ENCODE measurements at regions not wholly inside any gene's neighbourhood (a gene's known extent, or its start where the extent isn't known, plus 50 kb on each side); places are given as distances from the start of the nearest gene placed in this dataset.
A peak's percentile ranks its signal among the peaks of the same experiment; 100 is the strongest.

DNA sequence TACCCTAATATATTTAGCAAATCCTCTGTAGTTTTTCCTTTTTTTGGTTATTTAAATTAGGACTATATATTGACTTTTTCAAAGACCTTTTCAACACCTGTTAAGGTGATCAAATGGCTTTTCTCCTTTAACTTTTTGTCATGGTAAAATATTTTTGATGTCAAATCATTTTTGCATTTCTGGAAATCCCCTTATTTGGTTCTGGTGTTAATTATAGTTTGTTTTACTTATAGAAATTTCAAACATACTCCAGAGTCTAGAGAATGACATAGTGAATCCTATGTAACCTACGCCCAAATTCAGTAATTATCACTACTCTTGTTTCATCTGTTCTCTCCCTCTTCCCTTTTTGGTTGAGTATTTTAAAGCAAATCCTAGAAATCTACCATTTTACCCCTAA lies 121.3 kb upstream of the TBL1XR1 start:
- peaks cover 0 to 4% (median 0%) of the 10 kb centered on the region in 3 donors for H3K4me1 ChIP-seq (ENCODE audit: control insufficient read depth in 3 of 3, insufficient read depth in 3 of 3, low read length in 3 of 3)
- H3K27me3 ChIP-seq (ENCODE audit: control insufficient read depth in 3 of 3, insufficient read depth in 3 of 3, low read length in 3 of 3), result no peaks in the 10 kb centered on the region
- H3K36me3 ChIP-seq (ENCODE audit: control insufficient read depth in 3 of 3, insufficient read depth in 3 of 3, low read length in 3 of 3), result no peaks in the 10 kb centered on the region
- no peak overlapping the region for H3K4me3 ChIP-seq (ENCODE audit: low read length in 3 of 3)
- no peaks in the 10 kb centered on the region for H3K9me3 ChIP-seq (ENCODE audit: control insufficient read depth in 3 of 3, low read length in 3 of 3)
- no peak overlapping the region for H3K9ac ChIP-seq (ENCODE audit: low read depth in 1 of 3, low read length in 3 of 3)
- H3K27ac ChIP-seq (ENCODE audit: low read depth, low read length), result no peak overlapping the region

- Histone ChIP-seq H3K36me3 (ENCODE audit: control insufficient read depth in 3 of 3, insufficient read depth in 3 of 3, low read length in 3 of 3) (no peaks in the 10 kb centered on the region), H3K9ac (ENCODE audit: low read depth in 1 of 3, low read length in 3 of 3) (no peak overlapping the region), H3K4me1 (ENCODE audit: control insufficient read depth in 3 of 3, insufficient read depth in 3 of 3, low read length in 3 of 3) (peaks cover 0 to 4% (median 0%) of the 10 kb centered on the region in 3 donors), H3K4me3 (ENCODE audit: low read length in 3 of 3) (no peak overlapping the region), H3K9me3 (ENCODE audit: control insufficient read depth in 3 of 3, low read length in 3 of 3) (no peaks in the 10 kb centered on the region), H3K27ac (ENCODE audit: low read depth, low read length) (no peak overlapping the region), H3K27me3 (ENCODE audit: control insufficient read depth in 3 of 3, insufficient read depth in 3 of 3, low read length in 3 of 3) (no peaks in the 10 kb centered on the region)
These were observed 123.5 kb upstream of the TBL1XR1 start for GRCh38 chr3:177320765-177321247.

DNA sequence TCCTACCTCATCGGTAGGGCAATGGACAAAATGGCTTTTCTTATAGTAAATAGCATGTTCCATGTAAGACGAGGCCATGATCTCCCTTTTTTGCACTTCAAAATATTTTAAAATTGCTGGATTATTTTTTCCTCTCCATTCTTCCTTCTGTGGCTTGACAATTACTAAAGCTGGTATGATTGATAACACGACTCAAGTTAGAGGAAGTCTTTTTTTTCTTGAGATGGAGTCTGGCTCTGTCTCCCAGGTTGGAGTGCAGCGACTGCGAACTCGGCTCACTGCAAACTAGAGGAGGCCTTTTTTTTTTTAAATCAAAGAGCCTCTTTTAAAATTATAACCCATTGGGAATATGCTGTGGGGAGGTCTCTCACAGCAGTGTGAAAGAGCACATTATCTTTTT lies 124.5 kb upstream of the TBL1XR1 start:
- no peak overlapping the region for H3K27ac ChIP-seq (ENCODE audit: low read depth, low read length)
- no peak overlapping the region for H3K9ac ChIP-seq (ENCODE audit: low read depth in 1 of 3, low read length in 3 of 3)
- H3K4me1 ChIP-seq (ENCODE audit: control insufficient read depth in 3 of 3, insufficient read depth in 3 of 3, low read length in 3 of 3), result peaks cover 0 to 4% (median 0%) of the 10 kb centered on the region in 3 donors
- no peaks in the 10 kb centered on the region for H3K27me3 ChIP-seq (ENCODE audit: control insufficient read depth in 3 of 3, insufficient read depth in 3 of 3, low read length in 3 of 3)
- H3K36me3 ChIP-seq (ENCODE audit: control insufficient read depth in 3 of 3, insufficient read depth in 3 of 3, low read length in 3 of 3), result no peaks in the 10 kb centered on the region
- no peak overlapping the region for H3K4me3 ChIP-seq (ENCODE audit: low read length in 3 of 3)
- H3K9me3 ChIP-seq (ENCODE audit: control insufficient read depth in 3 of 3, low read length in 3 of 3), result no peaks in the 10 kb centered on the region

DNA sequence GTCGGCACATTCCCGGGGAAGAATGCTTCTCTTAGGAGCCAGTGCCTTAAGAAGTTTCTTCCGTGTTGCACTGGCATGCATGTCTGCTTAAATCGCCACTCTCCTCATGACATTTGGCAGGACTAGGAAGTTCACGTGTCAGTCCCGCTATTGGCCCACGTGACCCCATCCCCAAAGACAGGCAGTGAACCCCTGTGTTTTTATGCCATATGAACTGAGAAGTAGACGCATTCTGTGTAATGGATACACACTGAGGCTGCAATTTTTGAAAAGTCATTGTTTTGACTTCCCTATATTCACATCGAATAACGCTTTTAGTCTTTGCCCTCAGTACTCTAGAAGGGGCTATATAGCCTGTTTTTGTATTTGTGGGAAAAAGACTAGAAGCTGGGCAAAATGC lies 125.6 kb upstream of the TBL1XR1 start:
- Histone ChIP-seq H3K9me3 (ENCODE audit: control insufficient read depth in 3 of 3, low read length in 3 of 3) (no peaks in the 10 kb centered on the region), H3K4me3 (ENCODE audit: low read length in 3 of 3) (no peak overlapping the region), H3K9ac (ENCODE audit: low read depth in 1 of 3, low read length in 3 of 3) (no peak overlapping the region), H3K27ac (ENCODE audit: low read depth, low read length) (no peak overlapping the region), H3K27me3 (ENCODE audit: control insufficient read depth in 3 of 3, insufficient read depth in 3 of 3, low read length in 3 of 3) (no peaks in the 10 kb centered on the region), H3K4me1 (ENCODE audit: control insufficient read depth in 3 of 3, insufficient read depth in 3 of 3, low read length in 3 of 3) (peaks cover 0 to 4% (median 0%) of the 10 kb centered on the region in 3 donors), H3K36me3 (ENCODE audit: control insufficient read depth in 3 of 3, insufficient read depth in 3 of 3, low read length in 3 of 3) (no peaks in the 10 kb centered on the region)

DNA sequence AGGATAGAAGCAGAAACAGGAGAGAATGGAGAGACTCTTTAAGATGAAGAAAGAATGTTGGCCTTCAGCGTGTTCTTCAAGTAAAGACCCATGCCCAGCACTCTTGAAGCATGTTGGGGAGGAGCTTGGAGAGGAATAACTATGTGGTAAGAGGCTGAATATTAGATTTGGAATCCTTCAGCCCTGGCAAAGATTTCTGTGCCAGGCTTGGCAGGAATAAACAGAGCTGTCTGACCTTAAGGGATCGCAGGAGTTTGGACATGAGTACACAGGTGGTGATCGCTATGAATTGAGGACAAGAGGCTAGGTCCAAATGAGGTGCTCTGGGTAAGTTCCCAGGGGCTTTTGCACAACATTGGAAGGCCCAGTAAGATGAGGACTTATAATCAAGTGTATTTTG lies 132.6 kb upstream of the TBL1XR1 start:
- Histone ChIP-seq H3K4me3 (ENCODE audit: low read length in 3 of 3) (no peak overlapping the region), H3K36me3 (ENCODE audit: control insufficient read depth in 3 of 3, insufficient read depth in 3 of 3, low read length in 3 of 3) (no peaks in the 10 kb centered on the region), H3K27me3 (ENCODE audit: control insufficient read depth in 3 of 3, insufficient read depth in 3 of 3, low read length in 3 of 3) (no peaks in the 10 kb centered on the region), H3K9ac (ENCODE audit: low read depth in 1 of 3, low read length in 3 of 3) (no peak overlapping the region), H3K4me1 (ENCODE audit: control insufficient read depth in 3 of 3, insufficient read depth in 3 of 3, low read length in 3 of 3) (peaks cover 21 to 24% (median 23%) of the 10 kb centered on the region in 3 donors), H3K9me3 (ENCODE audit: control insufficient read depth in 3 of 3, low read length in 3 of 3) (no peaks in the 10 kb centered on the region), H3K27ac (ENCODE audit: low read depth, low read length) (no peak overlapping the region)

DNA sequence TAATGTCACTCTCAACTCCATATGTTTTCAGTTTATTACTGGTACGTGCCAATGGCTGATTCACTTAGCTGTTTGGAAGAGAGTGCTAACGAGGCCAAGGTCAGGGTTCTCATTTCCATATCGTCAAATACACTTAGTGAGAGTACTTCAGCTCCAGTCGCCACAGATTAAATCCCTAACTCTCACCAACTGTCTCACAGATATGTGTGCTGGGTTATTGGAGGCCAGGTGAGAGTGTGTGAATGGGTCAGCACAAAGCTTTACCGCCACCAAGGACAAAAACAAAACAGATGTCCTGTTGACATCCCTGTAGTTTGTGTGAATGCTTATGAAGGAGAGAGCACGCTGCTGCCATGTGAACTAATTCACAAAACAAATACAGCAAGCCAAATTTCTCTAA lies 133.5 kb upstream of the TBL1XR1 start:
- H3K4me3 ChIP-seq (ENCODE audit: low read length in 3 of 3), result no peak overlapping the region
- H3K4me1 ChIP-seq (ENCODE audit: control insufficient read depth in 3 of 3, insufficient read depth in 3 of 3, low read length in 3 of 3), result peaks cover 30 to 33% (median 31%) of the 10 kb centered on the region in 3 donors
- H3K9me3 ChIP-seq (ENCODE audit: control insufficient read depth in 3 of 3, low read length in 3 of 3), result no peaks in the 10 kb centered on the region
- H3K27me3 ChIP-seq (ENCODE audit: control insufficient read depth in 3 of 3, insufficient read depth in 3 of 3, low read length in 3 of 3), result no peaks in the 10 kb centered on the region
- no peak overlapping the region for H3K9ac ChIP-seq (ENCODE audit: low read depth in 1 of 3, low read length in 3 of 3)
- no peak overlapping the region for H3K27ac ChIP-seq (ENCODE audit: low read depth, low read length)
- no peaks in the 10 kb centered on the region for H3K36me3 ChIP-seq (ENCODE audit: control insufficient read depth in 3 of 3, insufficient read depth in 3 of 3, low read length in 3 of 3)

DNA sequence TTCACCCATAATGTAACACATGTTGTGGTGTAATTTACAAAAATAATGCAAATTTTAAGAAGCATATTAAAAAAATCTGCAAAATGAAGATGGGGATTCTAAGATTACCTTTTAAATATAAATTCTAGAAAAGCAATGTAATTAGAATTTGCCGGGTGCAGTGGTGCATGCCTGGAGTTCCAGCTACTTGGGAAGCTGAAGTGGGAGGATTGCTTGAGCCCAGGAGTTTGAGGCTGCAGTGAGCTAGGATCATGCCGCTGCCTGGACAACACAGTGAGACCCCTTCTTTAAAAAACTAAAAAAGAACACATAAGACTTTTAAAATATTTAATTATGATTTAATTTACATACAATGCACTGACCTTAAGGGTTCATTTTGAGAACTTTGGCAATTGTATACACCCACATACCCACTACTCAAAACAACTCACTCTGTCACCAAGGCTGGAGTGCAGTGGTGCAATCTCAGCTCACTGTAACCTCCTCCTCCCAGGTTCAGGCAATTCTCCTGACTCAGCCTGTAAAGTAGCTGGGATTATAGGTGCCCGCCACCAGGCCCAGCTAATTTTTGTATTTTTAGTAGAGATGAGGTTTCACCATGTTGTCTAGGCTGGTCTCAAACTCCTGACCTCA lies 134.0 kb upstream of the TBL1XR1 start:
- Histone ChIP-seq H3K36me3 (ENCODE audit: control insufficient read depth in 3 of 3, insufficient read depth in 3 of 3, low read length in 3 of 3) (no peaks in the 10 kb centered on the region), H3K9ac (ENCODE audit: low read depth in 1 of 3, low read length in 3 of 3) (no peak overlapping the region), H3K27me3 (ENCODE audit: control insufficient read depth in 3 of 3, insufficient read depth in 3 of 3, low read length in 3 of 3) (no peaks in the 10 kb centered on the region), H3K4me1 (ENCODE audit: control insufficient read depth in 3 of 3, insufficient read depth in 3 of 3, low read length in 3 of 3) (peaks cover 35 to 37% (median 36%) of the 10 kb centered on the region in 3 donors), H3K4me3 (ENCODE audit: low read length in 3 of 3) (no peak overlapping the region), H3K9me3 (ENCODE audit: control insufficient read depth in 3 of 3, low read length in 3 of 3) (no peaks in the 10 kb centered on the region), H3K27ac (ENCODE audit: low read depth, low read length) (no peak overlapping the region)

- H3K27ac ChIP-seq (ENCODE audit: low read depth, low read length), result peak overlapping the region; percentile 81
- H3K27me3 ChIP-seq (ENCODE audit: control insufficient read depth in 3 of 3, insufficient read depth in 3 of 3, low read length in 3 of 3), result no peaks in the 10 kb centered on the region
These were observed 135.7 kb upstream of the TBL1XR1 start for GRCh38 chr3:177332955-177333354.

DNA sequence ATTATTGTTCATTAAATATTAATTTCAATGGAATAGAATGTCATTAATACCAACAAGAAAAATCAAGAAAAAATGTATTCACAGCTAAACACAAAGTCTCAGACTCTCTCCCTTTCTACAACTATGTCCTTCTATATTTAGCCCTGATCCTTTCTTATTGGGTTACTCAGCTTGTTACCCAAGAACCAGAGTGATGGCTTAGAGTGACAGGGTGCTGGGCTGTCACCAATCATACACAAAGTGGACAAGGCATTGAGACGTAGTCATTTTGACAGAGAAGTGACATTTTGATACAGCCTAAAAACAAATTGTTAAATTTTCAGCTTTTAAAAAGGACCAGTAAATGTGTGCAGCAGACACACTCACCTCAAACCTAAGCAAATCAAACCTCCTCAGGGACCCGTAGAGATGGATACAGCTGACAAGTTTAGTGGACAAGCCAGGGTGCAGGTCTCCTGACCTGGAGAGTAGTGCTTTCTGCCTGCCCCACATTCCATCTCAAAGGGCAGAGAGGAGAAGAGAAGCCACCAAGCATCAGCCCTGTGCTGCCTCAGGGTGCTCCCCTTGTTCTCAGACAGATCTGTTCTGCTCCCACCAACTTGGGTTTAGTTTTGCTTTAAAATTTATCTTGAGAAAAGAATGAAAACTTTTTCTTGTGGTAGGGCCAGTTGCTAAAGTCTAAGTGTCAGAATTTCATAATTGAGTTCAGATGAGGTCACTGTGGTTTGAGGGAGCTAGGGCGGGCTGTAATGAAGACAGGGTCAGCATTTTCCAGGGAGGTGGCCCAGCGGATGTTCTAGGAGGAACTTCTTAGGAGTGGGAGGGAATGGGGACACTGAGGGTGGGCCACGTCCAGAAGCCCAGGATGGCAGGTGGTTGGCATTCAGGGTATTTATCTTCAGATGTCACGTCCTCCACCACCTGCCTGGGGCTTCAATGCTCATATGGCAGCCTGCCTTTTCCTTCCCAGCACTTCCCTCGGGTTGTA lies 136.5 kb upstream of the TBL1XR1 start:
- H3K27ac ChIP-seq (ENCODE audit: low read depth, low read length), result peak overlapping the region; percentile 81
- peak overlapping the region in 1 of 3 donors; percentile 7 for H3K4me3 ChIP-seq (ENCODE audit: low read length in 3 of 3)

More at GRCh38 chr3:177332955-177333354, 135.7 kb upstream of the TBL1XR1 start:
- H3K4me1 ChIP-seq (ENCODE audit: control insufficient read depth in 3 of 3, insufficient read depth in 3 of 3, low read length in 3 of 3), result peaks cover 35 to 38% (median 38%) of the 10 kb centered on the region in 3 donors
- H3K9me3 ChIP-seq (ENCODE audit: control insufficient read depth in 3 of 3, low read length in 3 of 3), result no peaks in the 10 kb centered on the region
- H3K4me3 ChIP-seq (ENCODE audit: low read length in 3 of 3), result no peak overlapping the region
- no peaks in the 10 kb centered on the region for H3K36me3 ChIP-seq (ENCODE audit: control insufficient read depth in 3 of 3, insufficient read depth in 3 of 3, low read length in 3 of 3)
- no peak overlapping the region for H3K9ac ChIP-seq (ENCODE audit: low read depth in 1 of 3, low read length in 3 of 3)

DNA sequence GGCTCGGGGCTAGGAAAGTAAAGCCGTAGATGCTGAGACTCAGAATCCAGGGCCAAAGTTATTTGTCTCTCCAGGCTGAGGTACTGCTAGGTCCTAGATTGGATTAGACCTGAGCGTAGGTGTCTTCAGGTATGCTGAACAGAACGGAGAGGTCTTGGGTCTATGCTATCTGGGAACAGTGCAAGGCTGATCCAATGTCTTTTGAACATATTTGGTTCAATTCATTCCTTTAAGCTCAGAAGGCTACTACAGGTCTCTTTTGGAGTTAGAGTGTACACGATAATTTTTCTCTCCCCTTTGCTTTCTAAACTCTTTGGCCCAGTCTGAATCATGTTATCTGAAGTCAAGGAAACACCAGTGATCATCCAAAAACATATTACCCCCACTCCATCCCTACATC lies 137.5 kb upstream of the TBL1XR1 start:
- peak overlapping the region; percentile 81 for H3K27ac ChIP-seq (ENCODE audit: low read depth, low read length)
- no peaks in the 10 kb centered on the region for H3K36me3 ChIP-seq (ENCODE audit: control insufficient read depth in 3 of 3, insufficient read depth in 3 of 3, low read length in 3 of 3)
- H3K9me3 ChIP-seq (ENCODE audit: control insufficient read depth in 3 of 3, low read length in 3 of 3), result no peaks in the 10 kb centered on the region
- no peak overlapping the region for H3K4me3 ChIP-seq (ENCODE audit: low read length in 3 of 3)
- H3K27me3 ChIP-seq (ENCODE audit: control insufficient read depth in 3 of 3, insufficient read depth in 3 of 3, low read length in 3 of 3), result no peaks in the 10 kb centered on the region
- peak overlapping the region in 1 of 3 donors; percentile 57 for H3K9ac ChIP-seq (ENCODE audit: low read depth in 1 of 3, low read length in 3 of 3)
- H3K4me1 ChIP-seq (ENCODE audit: control insufficient read depth in 3 of 3, insufficient read depth in 3 of 3, low read length in 3 of 3), result peaks cover 35 to 37% (median 35%) of the 10 kb centered on the region in 3 donors

More for the DNA sequence above, 136.5 kb upstream of the TBL1XR1 start:
- Histone ChIP-seq H3K4me1 (ENCODE audit: control insufficient read depth in 3 of 3, insufficient read depth in 3 of 3, low read length in 3 of 3) (peaks cover 35 to 38% (median 38%) of the 10 kb centered on the region in 3 donors), H3K36me3 (ENCODE audit: control insufficient read depth in 3 of 3, insufficient read depth in 3 of 3, low read length in 3 of 3) (no peaks in the 10 kb centered on the region), H3K27me3 (ENCODE audit: control insufficient read depth in 3 of 3, insufficient read depth in 3 of 3, low read length in 3 of 3) (no peaks in the 10 kb centered on the region), H3K9me3 (ENCODE audit: control insufficient read depth in 3 of 3, low read length in 3 of 3) (no peaks in the 10 kb centered on the region), H3K9ac (ENCODE audit: low read depth in 1 of 3, low read length in 3 of 3) (peak overlapping the region; percentile 32 to 57 (median 46))

Measured in skeletal muscle tissue (tissue), 3 donors.